HG02970 (cell line): ENCODE measurements at regions not wholly inside any gene's neighbourhood (a gene's known extent, or its start where the extent isn't known, plus 50 kb on each side); places are given as distances from the start of the nearest gene placed in this dataset.

Experiments
- ATAC-seq: cut with Tn5 transposase; IDR thresholded peaks from one replicate; pipeline ENCODE4 v1.9.1; 2021; ENCODE audit warnings: mild to moderate bottlenecking, moderate library complexity, moderate number of reproducible peaks; ENCODE audit not compliant: unreplicated experiment, low FRiP score

- ATAC-seq, result peak; percentile 84
These were observed 1173.1 kb upstream of the ZEB2 start for GRCh38 chr2:145692971-145693478.

- no peak for ATAC-seq
These were observed 1171.7 kb upstream of the ZEB2 start for GRCh38 chr2:145691659-145692058.

GRCh38 chr2:145690183-145690778 is 1170.4 kb upstream of the ZEB2 start:
- no peak for ATAC-seq

DNA sequence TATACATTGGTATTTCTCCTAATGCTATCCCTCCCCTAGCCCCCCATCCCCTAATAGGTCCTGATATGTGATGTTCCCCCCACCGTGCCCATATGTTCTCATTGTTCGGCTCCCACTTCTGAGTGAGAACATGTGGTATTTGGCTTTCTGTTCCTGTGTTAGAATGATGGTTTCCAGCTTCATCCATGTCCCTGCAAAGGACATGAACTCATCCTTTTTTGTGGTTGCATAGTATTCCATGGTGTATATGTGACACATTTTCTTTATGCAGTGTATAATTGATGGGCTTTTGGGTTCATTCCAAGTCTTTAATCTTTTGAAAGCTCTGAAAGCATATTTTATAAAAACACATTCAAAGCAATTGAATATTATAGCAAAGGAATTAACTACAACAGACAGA is 1169.4 kb upstream of the ZEB2 start:
- no peak for ATAC-seq

DNA sequence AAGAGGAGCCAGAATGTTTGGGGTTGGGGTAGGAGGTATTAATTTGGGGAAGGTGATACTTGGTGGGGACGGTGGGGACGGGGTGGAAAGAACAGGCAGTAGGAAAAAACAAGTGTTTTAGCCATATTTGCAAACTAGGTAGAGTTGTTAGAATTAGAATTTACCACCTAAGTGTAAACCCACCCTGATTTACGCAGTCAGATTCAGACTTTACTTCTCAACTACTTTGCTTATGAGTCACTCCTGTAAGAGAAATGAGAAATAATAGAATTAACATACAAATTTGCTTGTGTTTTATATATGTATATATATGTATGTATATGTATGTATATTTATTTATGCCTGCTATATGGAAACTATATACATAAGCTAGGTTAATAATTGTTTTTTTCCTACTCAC is 1168.2 kb upstream of the ZEB2 start:
- no peak for ATAC-seq

GRCh38 chr2:145687442-145688134 is 1167.7 kb upstream of the ZEB2 start:
- ATAC-seq, result no peak

- no peak for ATAC-seq
These were observed 1165.6 kb upstream of the ZEB2 start for GRCh38 chr2:145685383-145686050.

DNA sequence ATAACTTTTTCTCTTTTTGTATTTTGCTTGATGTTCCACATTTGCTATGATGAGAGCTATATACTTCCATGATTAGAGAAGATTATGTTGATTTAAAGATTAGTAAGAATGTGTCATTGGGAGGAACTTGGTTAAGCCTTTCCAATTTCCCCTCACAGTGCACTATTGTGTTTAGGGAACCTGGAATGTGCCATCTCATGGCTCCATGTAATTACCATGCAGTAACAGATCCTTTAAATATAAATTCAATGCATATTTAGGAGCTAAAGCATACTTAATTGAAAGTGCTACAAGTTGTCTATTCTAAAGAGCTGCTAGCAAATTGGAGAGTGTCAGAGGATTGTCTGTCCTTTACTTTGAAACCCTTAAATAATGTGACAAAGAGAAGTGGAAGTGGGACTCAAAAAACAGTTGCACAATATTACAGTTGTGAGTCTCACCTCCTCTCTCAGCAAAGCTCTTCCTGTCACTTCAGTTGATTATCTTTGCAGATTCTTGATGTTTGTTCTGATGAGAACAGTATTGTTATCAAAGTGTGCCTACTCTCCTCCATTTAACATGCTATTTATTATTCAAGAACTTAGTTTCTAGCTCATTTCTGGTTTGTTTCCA is 1162.7 kb upstream of the ZEB2 start:
- ATAC-seq, result no peak

DNA sequence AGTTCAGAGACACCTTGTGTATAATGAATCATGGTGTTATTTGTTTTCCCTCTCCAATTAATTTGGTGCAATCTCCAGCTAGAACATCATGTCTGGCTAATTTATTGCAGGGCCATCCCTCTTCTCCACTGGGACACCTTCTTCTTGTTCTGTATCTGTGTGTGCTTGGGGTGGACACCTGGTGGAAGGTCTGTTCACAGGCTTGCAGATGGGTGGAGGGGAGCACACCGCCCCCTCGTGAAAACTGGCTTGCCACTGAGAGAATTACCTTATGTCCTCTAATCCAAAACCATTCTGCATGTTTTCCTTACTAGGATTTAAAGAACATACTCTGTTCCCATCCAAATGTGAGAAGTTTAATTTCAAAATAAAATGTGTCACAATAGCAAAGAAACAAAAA is 1160.4 kb upstream of the ZEB2 start:
- ATAC-seq, result no peak

GRCh38 chr2:145677371-145677770 is 1157.5 kb upstream of the ZEB2 start:
- ATAC-seq, result no peak

DNA sequence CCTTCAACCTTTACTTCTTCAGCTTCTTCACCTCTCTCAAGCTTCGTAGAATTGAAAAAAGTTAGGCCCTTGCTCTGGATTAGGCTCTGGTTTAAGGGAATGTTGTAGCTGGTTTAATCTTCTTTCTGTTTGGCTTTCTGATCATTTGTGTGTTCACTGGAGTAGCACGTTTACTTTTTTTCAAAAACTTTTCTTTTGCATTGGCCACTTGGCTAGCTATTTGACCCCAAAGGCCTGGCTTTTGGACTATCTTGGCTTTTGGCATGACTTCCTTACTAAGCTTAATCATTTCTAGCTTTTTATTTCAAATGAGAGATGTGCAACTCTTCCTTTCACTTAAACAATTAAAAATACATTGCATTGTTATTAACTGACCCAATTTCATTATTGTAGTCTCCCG is 1154.8 kb upstream of the ZEB2 start:
- no peak for ATAC-seq

DNA sequence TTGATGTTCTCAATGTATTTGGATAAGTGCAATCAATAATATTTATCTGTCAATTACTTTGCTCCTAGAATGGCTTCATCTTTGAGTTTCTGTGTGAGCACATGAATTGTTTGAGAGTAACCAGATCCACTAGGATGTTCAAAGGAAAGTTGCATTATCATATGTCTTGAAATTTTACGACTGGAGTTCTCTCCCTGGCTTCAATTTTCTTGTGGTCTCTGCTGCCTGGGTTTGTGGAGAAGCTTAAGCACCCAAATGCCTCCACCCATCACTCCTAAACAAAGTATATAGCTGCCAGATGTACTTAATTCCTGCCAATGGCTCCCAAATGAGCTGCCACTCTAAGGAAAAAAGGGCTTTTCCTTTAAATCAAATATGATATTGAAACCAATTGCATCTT is 1149.4 kb upstream of the ZEB2 start:
- no peak for ATAC-seq

DNA sequence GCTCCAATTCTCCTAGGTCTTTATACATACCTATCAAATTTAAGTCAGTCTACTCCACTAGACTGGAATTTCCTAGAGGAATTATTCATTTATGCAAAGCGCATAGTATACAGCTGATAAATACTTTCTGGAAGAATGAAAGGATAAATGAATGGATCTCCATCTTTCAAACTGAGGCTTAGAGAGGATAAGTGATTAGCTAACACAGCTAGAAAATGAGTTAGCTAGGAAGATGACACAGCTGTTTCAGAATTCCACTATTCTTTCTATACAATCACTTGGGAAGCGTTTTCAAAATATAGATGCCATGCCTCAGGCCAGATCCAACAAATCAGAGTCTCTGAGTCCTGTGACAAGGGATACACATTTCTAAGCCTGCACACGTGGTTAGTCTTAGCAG is 1146.6 kb upstream of the ZEB2 start:
- ATAC-seq, result no peak

- ATAC-seq, result no peak
These were observed 1137.3 kb upstream of the ZEB2 start for GRCh38 chr2:145657265-145657664.

DNA sequence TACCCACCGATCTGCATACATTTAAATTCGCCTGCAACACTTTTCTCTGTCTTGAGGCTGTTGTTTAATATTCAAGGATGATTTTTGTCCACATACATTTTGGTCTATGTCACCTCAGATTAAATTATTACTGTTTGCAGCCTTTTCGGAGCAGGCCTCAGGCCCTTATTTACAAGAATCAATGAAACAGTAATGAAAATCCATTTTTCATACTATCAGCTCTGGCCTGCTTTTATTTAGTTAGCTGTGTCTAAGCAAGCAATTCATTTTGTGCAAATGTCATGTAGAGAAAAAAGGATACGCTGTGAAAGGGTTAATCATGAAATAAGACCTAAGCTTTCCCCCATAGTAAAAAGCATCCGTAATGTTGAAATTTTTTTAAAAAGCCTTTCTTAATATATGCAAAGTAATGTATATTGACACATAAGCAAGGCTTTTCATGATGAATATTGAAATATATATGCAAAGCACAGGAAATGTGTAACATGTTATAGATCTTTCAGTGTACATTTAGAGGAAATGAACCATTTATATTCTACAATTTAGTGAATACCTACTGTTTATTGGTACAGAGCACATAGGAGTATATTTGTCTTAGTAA is 1135.3 kb upstream of the ZEB2 start:
- no peak for ATAC-seq

DNA sequence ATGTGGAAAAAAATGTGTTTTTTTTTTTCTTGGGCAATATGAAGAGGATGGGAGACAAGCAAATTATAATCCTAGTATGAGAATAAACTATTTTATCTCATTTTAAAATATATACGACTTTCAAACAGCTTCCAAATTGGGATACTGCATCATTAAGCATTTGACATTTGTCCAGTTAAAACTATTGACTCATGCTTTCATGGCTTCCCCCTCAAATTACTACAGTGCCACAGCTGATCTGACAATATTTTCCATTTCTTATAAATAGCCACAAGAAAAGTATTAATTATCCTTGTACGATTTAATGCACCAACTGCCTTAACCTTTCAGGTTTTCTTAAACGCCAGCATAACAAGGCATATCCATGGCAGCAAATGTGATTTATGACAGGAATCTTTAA is 1134.8 kb upstream of the ZEB2 start:
- ATAC-seq, result no peak

GRCh38 chr2:145654156-145654555 is 1134.2 kb upstream of the ZEB2 start:
- no peak for ATAC-seq

- no peak for ATAC-seq
These were observed 1133.6 kb upstream of the ZEB2 start for GRCh38 chr2:145653553-145653952.

GRCh38 chr2:145652571-145653545 is 1132.9 kb upstream of the ZEB2 start:
- no peak for ATAC-seq

- no peak for ATAC-seq
These were observed 1132.1 kb upstream of the ZEB2 start for GRCh38 chr2:145652036-145652435.
